ENCODE measurements at regions not wholly inside any gene's neighbourhood (a gene's known extent, or its start where the extent isn't known, plus 50 kb on each side); places are given as distances from the start of the nearest gene placed in this dataset.

DNA sequence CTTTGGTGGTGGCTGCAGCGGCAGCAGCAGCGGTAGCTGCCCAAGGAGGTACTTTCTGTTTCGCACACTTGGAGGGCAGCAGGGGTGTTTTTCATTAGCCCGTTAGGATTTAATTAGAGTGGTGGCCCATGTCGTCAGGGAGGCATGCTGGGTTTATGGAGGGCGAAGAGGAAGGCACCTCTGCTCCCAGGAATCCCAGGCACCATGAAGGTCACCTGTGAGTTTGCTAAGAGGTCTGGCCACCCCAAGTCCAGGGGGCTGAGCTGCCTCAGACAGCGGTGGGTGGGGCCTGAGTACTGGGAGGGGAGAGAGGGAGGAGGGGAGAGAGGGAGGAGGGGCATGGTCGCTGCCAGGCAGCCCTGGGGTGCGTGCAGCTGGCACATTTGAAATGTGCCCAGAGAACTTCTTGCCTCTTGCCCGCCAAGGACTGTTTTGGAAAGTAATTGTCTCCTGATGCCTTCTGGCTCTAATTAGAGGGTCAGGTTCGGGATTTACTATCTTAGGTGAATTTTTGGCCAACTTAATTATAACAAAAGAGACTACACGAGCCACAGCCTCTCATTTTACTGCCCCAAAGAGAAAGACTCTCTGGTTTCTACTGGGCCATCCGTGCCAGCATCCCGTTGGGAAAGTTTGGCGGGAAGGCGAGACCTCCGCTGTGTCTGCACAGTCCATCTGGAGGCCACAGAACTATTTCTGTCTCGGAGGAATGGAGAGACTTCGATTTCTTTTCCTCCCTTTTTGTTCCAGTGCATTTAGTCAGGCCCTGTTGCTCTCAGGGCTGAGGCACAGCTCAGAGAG lies 62.0 kb downstream of the GLI2 start:
- TF ChIP-seq HDAC2 (CRISPR knock-in tag; IDR thresholded peaks at IDR 0.05) (no peak), POLR2A (IDR thresholded peaks at IDR 0.05; ENCODE audit: insufficient read depth in 1 of 2, low read depth in 2 of 2, low read length in 2 of 2) (no peak), KDM1A (CRISPR knock-in tag; IDR thresholded peaks at IDR 0.05) (no peak), KDM4B (CRISPR knock-in tag; IDR thresholded peaks at IDR 0.05) (no peak), ZNF207 (IDR thresholded peaks at IDR 0.05; ENCODE audit: borderline replicate concordance) (no peak), JUND (CRISPR knock-in tag; IDR thresholded peaks at IDR 0.05) (no peak), ZNF569 (CRISPR knock-in tag; IDR thresholded peaks at IDR 0.05; ENCODE audit: borderline replicate concordance) (no peak), ZNF260 (CRISPR knock-in tag; IDR thresholded peaks at IDR 0.05; ENCODE audit: borderline replicate concordance, low read depth) (no peak), ZNF354B (CRISPR knock-in tag; IDR thresholded peaks at IDR 0.05) (no peak)
- TF ChIP-seq, protein P1, sequence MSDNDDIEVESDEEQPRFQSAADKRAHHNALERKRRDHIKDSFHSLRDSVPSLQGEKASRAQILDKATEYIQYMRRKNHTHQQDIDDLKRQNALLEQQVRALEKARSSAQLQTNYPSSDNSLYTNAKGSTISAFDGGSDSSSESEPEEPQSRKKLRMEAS (IDR thresholded peaks at IDR 0.05) = no peak
- TF ChIP-seq, protein P2, sequence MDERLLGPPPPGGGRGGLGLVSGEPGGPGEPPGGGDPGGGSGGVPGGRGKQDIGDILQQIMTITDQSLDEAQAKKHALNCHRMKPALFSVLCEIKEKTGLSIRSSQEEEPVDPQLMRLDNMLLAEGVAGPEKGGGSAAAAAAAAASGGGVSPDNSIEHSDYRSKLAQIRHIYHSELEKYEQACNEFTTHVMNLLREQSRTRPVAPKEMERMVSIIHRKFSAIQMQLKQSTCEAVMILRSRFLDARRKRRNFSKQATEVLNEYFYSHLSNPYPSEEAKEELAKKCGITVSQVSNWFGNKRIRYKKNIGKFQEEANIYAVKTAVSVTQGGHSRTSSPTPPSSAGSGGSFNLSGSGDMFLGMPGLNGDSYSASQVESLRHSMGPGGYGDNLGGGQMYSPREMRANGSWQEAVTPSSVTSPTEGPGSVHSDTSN (CRISPR knock-in tag; IDR thresholded peaks at IDR 0.05) = no peak
- TF ChIP-seq, protein P3, sequence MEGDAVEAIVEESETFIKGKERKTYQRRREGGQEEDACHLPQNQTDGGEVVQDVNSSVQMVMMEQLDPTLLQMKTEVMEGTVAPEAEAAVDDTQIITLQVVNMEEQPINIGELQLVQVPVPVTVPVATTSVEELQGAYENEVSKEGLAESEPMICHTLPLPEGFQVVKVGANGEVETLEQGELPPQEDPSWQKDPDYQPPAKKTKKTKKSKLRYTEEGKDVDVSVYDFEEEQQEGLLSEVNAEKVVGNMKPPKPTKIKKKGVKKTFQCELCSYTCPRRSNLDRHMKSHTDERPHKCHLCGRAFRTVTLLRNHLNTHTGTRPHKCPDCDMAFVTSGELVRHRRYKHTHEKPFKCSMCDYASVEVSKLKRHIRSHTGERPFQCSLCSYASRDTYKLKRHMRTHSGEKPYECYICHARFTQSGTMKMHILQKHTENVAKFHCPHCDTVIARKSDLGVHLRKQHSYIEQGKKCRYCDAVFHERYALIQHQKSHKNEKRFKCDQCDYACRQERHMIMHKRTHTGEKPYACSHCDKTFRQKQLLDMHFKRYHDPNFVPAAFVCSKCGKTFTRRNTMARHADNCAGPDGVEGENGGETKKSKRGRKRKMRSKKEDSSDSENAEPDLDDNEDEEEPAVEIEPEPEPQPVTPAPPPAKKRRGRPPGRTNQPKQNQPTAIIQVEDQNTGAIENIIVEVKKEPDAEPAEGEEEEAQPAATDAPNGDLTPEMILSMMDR (CRISPR knock-in tag; IDR thresholded peaks at IDR 0.05) = no peak

Data from HepG2 (cell line).